Activated CD4-positive, CD25-positive, alpha-beta regulatory T cell treated with anti-CD3 and anti-CD28 coated beads, Interleukin-2, amount 50 U/mL, for 16 hours (primary cell): ENCODE measurements at regions not wholly inside any gene's neighbourhood (a gene's known extent, or its start where the extent isn't known, plus 50 kb on each side); places are given as distances from the start of the nearest gene placed in this dataset.

Experiments used
- DNase-seq: peaks from one replicate; pipeline ENCODE4 v3.0.0-alpha.2; 2020; ENCODE audit warnings: low read depth, low spot score

DNA sequence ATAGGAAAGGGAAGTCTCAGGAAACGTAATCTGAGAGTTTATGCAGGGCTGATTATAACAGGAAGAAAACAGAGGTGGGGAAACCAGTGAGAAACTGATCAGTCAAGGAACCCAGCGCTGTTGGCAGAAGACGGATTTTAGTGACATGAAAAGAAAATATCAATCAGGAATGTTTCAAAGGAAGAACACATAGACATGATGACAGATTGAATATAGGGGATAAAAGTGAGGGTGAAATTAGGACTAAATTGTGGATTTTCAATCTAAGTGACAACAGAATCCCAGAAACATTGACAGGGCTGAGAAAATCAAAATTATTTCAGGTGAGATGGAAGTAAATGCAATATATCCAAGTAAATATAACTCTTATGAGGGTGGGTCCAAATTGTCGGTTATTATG, 199.8 kb upstream of the CCDC150 start:
- no peak for DNase-seq

DNA sequence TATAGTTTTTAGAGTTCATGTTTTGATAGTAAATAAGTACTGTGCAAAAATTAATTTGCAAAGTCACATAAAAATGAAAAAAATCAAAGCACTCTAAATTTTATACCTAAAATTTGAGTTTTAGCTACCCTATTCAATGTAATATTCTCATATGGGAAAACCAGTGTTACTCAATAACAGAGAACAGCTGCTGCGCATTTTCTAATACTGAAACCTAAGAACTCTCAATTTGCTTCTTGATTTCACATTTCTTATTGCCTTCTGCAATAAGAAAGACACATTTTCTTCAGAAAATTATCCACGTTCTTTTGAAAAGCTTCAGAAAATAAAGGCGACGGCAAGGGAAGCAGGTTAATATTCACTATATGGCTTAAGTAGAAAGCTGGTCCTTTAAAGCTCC, 199.1 kb upstream of the CCDC150 start:
- no peak for DNase-seq

DNA sequence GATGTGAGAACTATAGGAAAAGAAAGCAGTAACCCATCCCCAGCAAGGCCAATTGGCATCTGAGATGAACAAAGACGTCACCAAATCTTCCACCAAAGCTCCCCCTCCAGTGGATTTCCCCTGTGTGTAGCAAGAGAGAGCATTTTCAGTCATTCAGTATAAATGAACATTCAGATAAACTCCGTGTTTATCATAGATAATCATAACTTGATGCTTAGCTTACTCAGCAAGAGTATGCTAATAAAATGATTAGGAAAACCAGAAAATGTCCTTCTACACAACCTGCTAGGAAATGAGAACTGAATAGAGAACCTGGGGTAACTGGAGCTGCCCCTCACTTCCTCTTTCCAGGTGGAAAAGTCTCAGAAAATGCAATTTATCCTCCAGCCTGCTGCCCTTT, 198.0 kb upstream of the CCDC150 start:
- DNase-seq: no peak

DNA sequence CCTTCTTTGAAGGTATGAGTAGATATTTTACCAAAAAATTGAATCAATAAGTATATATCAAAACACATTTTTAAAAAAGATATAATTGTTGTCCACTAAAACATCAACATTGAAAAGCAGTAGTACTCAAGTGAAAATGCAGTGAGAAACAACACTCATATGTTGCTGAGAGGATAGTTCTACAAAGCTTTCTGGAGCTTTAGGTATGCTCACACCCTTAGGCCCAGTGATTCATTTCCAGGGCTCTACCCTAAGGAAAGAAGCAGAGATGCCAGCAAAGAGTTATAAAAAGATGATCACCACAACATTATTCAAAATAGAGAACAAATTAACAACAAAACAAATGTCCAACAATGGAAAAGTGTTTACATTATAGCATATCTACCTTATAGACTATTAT, 197.3 kb upstream of the CCDC150 start:
- no peak for DNase-seq

- DNase-seq: no peak
These were observed 195.1 kb upstream of the CCDC150 start for GRCh38 chr2:196444442-196444841.

GRCh38 chr2:196445991-196446390, 193.5 kb upstream of the CCDC150 start:
- DNase-seq: no peak

DNA sequence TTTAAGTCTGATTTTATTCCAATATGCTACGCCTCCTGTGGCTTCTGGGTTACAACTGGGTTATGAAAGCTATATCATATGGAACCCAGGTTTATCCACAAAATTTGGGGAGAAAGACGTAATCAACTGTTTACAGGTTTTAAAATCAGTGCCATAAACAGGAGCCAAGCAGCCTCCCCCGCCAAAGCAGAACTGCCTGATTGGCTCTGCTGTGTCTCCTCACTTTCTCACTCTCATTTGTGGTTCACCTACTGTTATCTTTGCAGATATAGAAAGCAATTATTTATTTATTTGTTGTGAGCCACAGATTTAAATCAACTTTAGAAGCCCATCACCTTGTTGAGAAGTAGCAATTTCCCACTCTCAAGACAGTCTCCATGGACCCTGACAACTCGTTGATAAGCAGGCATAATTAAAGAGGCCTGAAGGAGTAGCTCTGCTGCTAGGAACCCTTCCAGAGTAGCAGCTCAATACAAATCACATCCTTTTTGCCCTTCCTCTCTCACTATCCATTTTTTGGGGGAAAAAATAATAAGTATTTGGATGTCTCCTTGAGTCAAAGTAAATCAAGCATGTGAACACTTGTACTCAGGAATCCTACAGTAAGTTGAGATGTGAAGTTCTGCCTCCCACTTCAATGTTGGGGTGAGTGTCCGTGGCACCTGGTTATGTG, 191.0 kb upstream of the CCDC150 start:
- DNase-seq: no peak

- DNase-seq: no peak
These were observed 190.4 kb upstream of the CCDC150 start for GRCh38 chr2:196449083-196449482.

DNA sequence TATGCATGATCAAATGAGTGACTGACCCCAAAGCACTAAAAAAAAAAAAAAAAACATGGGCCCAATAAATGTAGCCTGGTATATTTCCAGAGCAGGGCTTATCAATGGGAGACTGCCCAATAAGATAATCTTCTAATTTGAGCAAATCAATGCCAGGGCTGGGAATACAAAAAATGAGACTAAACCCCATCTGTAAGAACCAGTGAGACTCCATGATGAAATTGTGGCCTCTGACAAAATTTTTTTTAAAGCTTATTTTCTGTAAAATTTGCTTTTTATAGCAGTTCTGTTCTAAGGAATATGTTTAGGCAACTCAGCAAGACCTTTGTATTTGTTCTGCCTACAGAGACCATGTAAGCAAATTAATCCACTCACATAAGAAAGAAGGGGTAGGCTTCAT, 186.8 kb upstream of the CCDC150 start:
- no peak for DNase-seq

- DNase-seq: no peak
These were observed 185.9 kb upstream of the CCDC150 start for GRCh38 chr2:196453613-196454047.

- no peak for DNase-seq
These were observed 185.0 kb upstream of the CCDC150 start for GRCh38 chr2:196454492-196454891.

DNA sequence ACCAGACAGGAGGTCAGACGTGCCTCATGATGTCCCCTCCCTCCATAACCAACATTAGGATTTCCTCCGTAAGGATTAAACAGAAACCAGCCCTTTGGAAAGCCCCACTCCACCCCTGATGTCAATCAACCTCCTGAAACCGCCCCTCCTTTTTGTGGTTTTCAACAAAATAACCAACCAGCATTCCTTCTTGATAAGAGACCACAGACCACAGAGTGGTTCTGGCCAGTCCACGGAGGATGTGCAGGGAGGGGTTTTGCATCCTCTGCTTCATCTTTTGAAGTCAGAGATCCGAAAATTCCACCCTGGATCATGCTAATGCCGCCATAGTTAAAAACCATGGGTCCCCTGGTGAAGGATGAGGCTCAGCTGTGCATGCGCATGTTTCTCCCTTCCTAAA, 180.0 kb upstream of the CCDC150 start:
- DNase-seq: no peak

GRCh38 chr2:196463706-196464105, 175.8 kb upstream of the CCDC150 start:
- DNase-seq: no peak

- no peak for DNase-seq
These were observed 175.2 kb upstream of the CCDC150 start for GRCh38 chr2:196464311-196464710.

- DNase-seq: no peak
These were observed 172.9 kb upstream of the CCDC150 start for GRCh38 chr2:196466581-196466980.

GRCh38 chr2:196468394-196468793, 171.1 kb upstream of the CCDC150 start:
- no peak for DNase-seq

GRCh38 chr2:196473617-196474016, 165.9 kb upstream of the CCDC150 start:
- no peak for DNase-seq

DNA sequence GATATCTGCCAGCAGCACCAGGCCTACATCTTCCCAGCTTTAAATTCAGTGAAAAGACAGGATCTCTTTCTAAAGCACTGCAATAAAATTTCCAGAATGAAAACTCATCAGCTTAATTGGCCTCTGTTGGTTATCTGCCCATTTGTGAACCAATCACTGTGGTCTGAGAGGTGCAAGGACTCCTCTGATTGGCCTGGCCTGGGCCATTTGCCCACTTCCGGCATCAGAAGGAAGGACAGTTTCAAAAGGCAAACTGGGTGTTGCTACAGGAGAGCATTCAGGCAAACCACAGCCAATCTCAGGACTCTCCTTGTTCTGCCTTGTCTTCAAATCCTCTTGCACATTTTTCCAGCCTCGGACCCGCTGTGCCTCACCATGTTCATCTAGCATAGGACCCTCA, 163.9 kb upstream of the CCDC150 start:
- DNase-seq: no peak

- DNase-seq: no peak
These were observed 160.9 kb upstream of the CCDC150 start for GRCh38 chr2:196478588-196478987.

DNA sequence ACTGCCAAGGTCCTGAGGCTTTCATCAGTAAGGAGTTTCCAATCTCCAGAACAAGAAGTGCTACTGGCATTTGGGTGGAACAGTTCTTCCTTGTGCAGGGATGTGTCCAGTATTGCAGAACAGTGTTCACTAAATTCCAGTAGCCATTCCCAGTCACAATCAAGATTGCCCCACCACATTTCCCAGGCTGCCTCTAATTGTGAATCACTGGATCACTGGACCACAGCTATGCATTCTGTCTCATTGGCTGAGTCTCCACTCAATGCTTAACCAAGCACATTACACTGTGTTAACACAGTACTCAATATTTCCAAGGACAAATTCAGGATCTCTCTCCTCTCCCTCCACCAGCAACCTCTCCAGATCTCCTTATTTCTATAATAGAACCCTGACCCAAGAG, 160.2 kb upstream of the CCDC150 start:
- DNase-seq: no peak

GRCh38 chr2:196480653-196481323, 158.7 kb upstream of the CCDC150 start:
- DNase-seq: no peak

GRCh38 chr2:196481324-196481697, 158.2 kb upstream of the CCDC150 start:
- DNase-seq: no peak
